Gastroesophageal sphincter (tissue), 3 donors: ENCODE measurements at regions not wholly inside any gene's neighbourhood (a gene's known extent, or its start where the extent isn't known, plus 50 kb on each side); places are given as distances from the start of the nearest gene placed in this dataset.
"Not testable (repeated sequence)": the region's sequence is repeated elsewhere in the genome, so short reads cannot be mapped to it uniquely, and the experiment has no call there.

Experiments
- EP300 ChIP-seq: sonication (generic); formaldehyde crosslinking; IDR thresholded peaks from one replicate; pipeline ENCODE4 v1.6.1; 2017; ENCODE audit warnings: antibody characterized with exemption, mild to moderate bottlenecking
- POLR2A ChIP-seq, 2 donors: fragments of 450-650 bp; IDR thresholded peaks; one replicate each; pipeline ENCODE4 v1.6.1; 2017; ENCODE audit warnings: antibody characterized with exemption in 2 of 2, mild to moderate bottlenecking in 2 of 2, moderate library complexity in 1 of 2
- POLR2AphosphoS5 ChIP-seq: sonication (generic); formaldehyde crosslinking; IDR thresholded peaks from one replicate; pipeline ENCODE4 v1.6.1; 2017; ENCODE audit warnings: antibody characterized with exemption
- TF ChIP-seq, protein P1 (sequence below), 4 experiments: fragments of 200-600 bp in 2 of 4; fragments of 450-650 bp in 2 of 4; sonication (generic) in 1 of 4; IDR thresholded peaks; one replicate each; pipeline ENCODE4 v1.5.1; 2017 to 2019; ENCODE audit warnings: antibody characterized with exemption in 4 of 4, mild to moderate bottlenecking in 2 of 4, moderate library complexity in 2 of 4

DNA sequence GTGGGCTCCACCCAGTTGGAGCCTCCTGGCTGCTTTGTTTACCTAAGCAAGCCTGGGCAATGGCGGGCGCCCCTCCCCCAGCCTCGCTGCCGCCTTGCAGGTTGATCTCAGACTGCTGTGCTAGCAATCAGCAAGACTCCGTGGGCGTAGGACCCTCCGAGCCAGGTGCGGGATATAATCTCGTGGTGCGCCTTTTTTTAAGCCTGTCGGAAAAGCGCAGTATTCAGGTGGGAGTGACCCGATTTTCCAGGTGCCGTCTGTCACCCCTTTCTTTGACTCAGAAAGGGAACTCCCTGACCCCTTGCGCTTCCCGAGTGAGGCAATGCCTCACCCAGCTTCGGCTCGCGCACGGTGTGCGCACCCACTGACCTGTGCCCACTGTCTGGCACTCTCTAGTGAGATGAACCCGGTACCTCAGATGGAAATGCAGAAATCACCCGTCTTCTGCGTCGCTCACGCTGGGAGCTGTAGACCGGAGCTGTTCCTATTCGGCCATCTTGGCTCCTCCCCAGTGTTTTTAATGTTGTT lies 144.9 kb upstream of the SMIM30 start:
- TF ChIP-seq, protein P1, sequence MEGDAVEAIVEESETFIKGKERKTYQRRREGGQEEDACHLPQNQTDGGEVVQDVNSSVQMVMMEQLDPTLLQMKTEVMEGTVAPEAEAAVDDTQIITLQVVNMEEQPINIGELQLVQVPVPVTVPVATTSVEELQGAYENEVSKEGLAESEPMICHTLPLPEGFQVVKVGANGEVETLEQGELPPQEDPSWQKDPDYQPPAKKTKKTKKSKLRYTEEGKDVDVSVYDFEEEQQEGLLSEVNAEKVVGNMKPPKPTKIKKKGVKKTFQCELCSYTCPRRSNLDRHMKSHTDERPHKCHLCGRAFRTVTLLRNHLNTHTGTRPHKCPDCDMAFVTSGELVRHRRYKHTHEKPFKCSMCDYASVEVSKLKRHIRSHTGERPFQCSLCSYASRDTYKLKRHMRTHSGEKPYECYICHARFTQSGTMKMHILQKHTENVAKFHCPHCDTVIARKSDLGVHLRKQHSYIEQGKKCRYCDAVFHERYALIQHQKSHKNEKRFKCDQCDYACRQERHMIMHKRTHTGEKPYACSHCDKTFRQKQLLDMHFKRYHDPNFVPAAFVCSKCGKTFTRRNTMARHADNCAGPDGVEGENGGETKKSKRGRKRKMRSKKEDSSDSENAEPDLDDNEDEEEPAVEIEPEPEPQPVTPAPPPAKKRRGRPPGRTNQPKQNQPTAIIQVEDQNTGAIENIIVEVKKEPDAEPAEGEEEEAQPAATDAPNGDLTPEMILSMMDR (IDR thresholded peaks at IDR 0.05) = not testable (repeated sequence)
- TF ChIP-seq POLR2A (IDR thresholded peaks at IDR 0.05); POLR2AphosphoS5; EP300: not testable (repeated sequence)
